ENCODE measurements at regions not wholly inside any gene's neighbourhood (a gene's known extent, or its start where the extent isn't known, plus 50 kb on each side); places are given as distances from the start of the nearest gene placed in this dataset.
"Not testable (repeated sequence)": the region's sequence is repeated elsewhere in the genome, so short reads cannot be mapped to it uniquely, and the experiment has no call there.

DNA sequence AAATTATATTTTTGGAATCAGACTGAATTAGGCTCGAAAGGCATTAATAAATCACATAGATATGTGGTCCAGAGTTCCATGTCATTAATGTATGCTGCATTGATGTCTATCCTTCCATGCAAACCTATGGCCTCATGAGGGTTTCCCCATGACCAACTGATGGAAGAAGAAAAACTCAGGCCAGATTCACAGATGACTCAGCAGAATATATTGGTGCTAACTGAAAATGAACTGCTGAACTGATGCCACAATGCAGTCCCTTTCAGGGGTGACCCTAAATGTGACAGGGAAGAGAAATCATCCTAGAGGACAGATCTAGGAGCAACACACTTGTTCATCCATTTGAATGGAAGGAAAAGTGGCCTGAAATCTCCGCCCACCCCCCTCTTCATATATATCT lies 110.5 kb upstream of the KCND3 start:
- no peak for DNase-seq

DNA sequence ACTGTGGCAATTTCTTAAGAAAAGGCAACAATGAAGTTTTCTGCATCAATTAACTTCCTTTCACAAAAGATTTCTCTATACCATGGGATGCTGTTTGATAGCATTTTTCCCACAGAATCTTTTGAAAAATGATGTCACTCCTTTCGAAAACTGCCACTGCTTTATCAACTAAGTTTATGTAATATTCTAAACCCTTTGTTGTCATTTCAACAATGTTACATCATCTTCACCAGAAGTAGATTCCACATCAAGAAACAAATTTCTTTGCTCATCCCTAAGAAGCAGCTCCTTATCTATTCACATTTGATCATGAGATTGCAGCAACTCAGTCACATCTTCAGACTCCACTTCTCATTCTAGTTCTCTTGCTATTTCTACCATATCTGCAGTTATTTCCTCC lies 116.1 kb upstream of the KCND3 start:
- DNase-seq = no peak

DNA sequence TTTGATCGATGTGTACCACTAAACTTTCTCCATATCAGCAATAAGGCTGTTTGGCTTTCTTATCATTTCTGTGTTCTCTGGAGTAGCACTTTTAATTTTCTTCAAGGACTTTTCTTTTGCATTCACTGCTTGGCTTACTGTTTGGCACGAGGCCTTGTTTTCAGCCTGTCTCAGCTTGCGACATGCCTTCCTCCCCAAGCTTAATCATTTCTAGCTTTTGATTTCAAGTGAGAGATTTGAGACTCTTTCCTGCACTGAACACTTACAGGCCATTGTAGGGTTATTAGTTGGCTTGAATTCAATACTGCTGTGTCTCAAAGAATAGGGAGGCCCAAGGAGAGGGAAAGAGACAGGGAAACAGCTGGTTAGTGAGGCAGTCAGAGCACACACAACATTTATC lies 120.6 kb upstream of the KCND3 start:
- peak; percentile 39 to 52 for DNase-seq

DNA sequence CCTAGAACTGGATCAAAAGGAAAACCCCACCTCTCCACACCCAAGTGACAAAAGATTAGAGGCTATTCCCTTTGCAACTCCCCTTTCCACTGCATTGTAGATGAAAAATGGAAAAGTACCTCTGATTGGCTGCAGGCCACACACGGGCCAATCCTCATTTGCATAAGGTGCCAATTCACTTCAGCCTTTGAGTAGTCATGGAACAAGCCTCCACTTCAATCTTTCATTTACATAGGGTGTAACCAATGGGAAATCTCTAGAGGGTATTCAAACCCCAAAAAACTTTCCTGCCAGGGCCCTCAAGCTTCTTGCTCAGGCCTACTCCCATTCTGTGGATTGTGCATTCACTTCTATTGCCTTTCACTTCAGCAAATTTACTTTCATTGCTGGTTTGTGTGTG lies 122.3 kb upstream of the KCND3 start:
- DNase-seq = no peak

DNA sequence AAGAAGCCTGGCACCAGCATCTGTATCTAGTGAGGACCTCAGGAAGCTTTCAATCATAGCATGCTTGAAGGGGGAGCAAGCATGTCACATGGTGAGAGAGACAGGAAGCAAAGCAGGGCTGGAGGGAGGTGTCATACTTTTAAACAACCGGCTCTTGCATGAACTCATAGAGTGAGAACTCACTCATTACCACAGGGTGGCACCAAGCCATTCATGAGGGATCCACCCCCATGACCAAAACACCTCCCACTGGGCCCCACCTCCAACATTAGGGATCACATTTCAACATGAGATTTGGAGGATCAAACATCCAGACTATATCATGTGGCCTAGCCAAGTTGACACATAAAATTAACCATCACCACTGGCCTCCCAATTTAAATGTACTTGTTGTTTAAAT lies 125.1 kb upstream of the KCND3 start:
- DNase-seq = no peak

DNA sequence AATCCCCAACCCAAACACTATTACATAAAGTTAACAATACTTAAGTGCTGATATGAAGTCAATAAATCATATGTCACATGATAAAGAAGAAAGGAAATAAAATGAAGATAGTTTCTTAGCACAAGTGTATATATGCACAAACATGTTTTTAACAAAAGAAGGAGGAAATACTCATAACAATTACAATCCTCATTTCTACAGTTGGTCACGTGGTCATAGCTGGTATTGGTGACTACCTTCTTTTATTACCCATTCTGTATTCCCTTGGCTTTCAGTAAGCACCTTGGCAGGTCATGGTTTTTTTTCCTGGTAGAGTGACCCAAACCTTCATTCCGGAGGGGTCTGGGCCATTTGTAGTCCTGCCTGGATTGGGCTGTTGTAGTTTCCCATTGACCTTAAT lies 137.1 kb upstream of the KCND3 start:
- DNase-seq = no peak

DNA sequence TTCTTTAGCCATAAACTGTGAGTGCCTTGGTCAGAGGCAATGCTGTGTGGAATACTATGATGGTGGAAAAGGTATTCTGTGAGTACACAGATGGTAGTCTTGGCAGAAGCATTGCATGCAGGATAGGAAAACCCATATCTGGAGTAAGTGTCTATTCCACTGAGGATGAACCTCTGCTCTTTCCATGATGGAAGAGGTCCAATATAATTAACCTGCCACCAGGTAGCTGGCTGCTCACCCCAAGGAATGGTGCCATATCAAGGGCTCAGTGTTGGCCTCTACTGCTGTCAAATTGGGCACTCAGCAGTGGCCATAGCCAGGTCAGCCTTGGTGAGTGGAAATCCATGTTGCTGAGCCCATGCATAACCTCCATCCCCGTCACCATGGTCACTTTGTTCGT lies 138.1 kb upstream of the KCND3 start:
- DNase-seq = not testable (repeated sequence)

DNA sequence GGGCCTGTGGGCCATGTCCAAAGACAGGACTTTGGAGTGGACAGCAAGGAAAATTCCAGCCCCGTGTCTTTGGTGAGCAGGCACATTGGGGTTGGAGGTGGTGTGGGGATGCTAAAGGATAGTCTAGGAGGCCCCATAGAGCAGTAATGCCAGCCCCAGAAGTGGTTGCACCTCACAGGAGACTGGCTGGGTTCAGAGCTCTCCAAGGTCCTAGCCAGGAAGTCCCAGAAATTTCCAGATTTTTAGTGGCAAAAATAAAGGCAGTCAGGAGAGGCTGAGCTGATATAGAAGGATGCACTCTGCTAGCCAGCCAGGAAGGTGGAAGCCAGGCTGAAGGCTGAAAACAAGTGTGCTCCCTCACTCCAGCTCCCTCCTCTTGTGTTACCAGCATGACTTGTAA lies 144.0 kb upstream of the KCND3 start:
- DNase-seq = no peak

DNA sequence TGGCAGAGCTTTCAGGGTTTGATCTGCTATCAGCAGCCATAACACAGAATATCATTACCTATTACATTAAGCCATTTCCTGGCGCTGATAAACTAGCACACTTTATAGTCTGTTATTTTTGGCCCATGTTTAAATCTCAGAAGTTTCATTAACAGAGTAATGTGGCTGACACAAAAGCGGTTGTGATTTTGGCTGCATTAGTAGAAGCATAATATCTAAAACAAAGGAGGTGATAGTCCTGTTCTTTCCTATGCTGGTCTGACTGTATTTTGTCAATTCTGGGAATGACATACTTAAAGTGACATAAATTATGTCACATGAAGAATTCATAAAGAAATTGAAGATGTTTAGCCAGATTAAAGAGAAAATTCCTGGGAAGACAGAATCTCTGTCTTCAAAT lies 151.3 kb upstream of the KCND3 start:
- DNase-seq = no peak

DNA sequence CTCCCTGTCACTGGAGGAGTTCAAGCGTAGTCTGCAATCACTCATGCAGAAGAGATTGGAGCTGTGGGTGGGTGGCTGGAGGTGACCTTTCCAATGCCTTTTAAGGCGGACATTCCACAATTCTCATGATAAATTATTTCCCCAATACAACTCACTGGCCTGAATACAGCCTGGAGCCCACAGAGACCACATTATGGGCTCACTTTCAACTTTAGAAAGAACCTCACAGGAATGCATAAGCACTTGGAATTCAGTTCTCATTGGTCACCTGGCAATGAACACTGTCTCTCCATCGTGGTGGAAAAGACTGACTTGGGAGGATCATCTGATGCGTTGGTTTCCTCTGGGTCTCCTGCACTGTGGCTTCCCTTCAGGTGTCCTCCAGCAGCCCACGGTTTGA lies 151.8 kb upstream of the KCND3 start:
- DNase-seq = no peak

DNA sequence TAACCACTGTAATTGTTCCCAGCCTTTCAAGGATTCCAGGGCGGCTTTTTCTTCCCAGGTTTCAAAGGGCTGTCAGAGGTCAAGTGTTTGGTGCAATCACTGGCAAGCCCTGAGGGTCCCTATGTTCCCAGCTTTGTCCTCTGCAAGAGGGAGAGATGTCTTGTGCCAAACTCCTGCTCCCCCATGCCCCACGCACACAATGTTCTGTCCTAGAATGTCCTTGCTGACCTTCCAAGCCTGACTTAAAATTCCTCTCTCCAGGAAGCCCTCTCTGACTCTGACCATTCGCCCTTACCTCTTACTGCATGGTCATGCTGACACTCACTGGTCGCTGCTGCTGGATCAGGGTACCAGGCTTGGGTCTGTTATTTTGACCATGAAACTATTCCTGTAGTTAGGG lies 152.5 kb upstream of the KCND3 start:
- DNase-seq = no peak

DNA sequence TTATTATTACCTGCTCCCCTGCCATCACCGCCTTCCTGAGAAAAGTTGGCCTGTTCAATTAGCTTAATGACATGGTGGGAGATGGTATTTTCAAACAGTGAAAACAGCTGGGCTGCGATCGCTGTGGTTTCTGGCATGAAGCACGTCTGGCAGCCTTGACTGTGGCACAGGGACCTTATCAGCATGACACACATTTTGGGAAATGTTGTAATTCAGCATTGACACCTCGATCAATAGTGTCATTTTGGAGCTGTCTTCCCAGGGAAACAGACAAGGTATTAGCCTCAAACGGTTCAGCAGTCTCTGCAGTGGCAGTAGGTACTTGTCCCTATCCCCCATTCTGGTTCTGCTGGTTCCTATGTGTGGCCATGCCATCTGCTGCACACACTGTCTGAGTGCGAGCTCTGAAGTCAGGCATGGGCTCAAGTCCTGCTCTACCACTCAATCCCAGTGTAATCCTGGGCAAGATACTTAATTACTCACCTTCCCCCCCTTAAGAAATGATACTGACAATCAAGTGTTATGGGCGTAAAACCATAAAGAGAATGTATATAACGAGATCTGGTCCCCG lies 154.5 kb upstream of the KCND3 start:
- no peak for DNase-seq

DNA sequence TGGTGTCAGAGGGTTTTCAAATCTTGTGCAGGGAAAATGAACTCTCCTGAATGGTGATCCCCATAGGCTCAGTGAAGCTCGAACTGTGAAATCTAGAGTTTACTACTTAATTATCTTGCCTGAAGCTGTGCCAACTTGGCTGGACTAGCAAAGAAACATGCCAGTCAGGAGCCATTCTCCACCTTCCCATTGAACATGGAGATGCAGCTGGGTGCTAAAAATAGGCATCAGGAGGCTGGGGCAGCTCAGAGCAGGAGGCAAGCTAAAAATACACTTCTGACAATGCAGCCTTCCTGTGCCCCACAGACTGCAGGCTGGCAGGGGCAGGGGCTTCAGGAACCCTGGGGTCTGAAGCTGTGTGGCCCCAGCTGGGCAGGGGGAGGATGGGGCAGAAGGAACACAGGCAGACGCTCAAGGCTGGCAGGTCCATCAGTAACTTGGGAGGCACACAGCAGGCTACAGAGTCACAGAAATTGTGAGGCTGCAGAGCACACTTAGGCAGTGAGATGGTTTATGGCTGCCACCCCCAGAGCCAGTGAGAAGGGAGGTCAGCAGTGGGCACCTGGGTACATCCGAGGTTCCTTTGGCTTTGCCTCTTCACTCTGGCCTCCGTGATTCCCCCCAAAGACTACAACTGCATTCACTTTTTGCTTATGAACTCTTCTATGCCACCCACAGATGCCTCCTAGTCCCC lies 155.4 kb upstream of the KCND3 start:
- DNase-seq = no peak

DNA sequence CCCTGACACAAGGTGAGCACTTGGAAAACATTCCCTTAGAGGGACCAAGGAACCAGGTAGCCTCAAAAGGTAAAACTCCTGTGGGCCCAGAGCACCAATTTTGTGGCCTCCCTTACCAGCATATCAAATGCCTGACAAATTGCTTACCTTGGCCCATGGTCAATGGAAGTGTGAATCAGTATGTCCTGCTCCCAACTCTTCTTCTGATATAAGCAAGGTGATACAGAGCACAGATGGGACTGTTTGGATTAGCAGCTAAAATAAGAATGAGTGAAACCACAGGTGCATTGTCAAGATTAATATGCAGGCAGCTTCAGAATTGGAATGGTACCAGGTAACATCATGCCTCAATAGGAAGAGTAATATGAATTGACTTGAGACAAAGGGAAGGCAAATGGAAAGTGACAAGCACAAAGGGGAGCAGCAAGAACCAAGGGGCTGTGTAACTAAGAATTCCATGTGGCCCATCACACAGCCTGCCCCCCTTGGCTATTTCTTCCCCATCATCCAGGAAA lies 156.8 kb upstream of the KCND3 start:
- DNase-seq = no peak

DNA sequence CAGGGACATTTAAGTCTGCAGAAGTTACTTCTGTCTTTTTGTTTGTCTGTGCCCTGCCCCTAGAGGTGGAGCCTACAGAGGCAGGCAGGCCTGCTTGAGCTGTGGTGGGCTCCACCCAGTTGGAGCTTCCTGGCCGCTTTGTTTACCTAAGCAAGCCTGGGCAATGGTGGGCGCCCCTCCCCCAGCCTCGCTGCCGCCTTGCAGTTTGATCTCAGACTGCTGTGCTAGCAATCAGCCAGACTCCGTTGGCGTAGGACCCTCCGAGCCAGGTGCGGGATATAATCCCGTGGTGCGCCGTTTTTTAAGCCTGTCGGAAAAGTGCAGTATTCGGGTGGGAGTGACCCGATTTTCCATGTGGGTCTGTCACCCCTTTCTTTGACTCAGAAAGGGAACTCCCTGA lies 170.7 kb upstream of the KCND3 start:
- not testable (repeated sequence) for DNase-seq

DNA sequence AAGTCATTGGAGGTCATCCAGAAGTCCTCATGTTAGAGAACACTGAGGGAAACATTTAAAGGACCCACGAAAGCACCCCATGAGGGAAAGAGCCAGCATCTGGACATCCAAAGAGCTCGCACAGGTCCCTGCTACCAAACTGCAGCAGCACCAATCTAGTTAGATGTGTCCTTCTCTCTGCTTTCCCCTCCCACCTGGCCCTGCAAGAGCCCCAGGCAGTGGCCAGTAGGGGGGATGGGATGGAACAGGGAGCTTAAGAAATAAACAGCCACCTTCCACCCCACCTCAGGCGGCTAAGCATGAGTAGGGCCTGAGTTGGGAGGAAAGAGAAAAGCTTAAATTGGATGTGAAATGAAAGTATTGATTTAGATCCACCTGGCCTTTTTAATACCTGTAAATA lies 175.9 kb upstream of the KCND3 start:
- no peak for DNase-seq

DNA sequence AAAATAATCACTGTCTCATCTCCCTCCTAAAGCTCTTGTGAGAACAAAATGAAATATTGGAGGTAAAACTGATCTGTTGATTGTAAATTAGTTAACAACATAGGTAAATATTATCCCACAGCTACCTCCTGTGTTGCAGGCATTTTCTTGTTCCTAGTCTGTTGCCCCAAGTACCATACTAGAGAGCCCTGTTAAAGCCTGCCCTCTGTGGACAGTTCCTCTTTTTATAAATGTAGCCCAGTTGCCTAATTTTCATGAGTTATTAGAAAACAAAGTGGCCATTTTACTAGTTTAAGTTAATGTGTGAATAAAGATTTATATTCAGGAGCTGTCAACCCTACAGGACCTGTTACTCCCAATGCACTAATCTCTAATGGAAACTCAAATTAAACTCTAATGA lies 180.0 kb upstream of the KCND3 start:
- DNase-seq = no peak

DNA sequence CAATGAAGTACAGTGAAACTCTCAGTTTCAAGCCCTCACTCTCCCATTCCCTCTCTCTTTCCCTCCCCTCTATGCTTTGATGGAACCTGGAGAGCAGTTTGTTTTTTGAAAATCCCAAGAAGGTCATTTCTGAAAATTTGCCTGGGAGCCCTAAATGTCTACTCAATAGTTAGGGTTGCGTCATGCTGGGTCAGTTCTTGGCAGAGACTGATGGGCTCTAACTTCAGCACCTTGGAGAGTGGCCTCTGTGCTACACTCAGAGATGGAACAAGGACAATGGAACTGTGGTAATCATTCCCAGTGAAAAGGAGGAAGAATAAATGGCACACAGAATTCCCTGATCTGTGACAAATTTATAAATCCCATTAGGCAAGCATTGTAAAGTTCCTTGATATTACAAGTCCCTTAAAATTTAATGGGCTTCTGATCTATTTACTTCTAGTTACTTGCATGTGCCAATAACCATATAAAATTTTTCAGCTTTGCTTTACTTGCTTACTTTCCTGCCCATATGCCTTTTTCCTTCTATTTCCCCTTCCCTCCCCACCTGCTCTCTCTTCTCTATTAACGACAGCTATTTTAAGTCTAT lies 182.9 kb upstream of the KCND3 start:
- peak; percentile 31 to 55 for DNase-seq

DNA sequence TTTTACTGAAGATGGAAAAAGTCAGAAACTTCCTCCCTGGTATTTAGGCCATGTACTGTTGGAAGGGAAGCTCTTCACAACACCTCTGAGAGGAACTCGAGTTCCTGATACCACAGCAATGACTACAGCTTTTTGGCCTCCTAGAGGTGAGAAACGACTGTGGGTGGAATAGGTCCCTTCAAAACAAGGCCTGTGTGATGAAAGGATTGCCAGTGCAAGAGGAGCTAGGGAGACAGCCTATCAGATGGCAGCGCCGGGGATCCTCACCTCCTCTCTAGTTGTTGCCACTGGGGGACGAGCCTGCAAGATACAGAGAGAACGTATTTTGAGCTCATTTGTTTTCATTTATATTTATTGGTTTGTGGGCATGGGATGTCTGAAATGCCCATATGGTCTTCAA lies 187.8 kb upstream of the KCND3 start:
- no peak for DNase-seq

DNA sequence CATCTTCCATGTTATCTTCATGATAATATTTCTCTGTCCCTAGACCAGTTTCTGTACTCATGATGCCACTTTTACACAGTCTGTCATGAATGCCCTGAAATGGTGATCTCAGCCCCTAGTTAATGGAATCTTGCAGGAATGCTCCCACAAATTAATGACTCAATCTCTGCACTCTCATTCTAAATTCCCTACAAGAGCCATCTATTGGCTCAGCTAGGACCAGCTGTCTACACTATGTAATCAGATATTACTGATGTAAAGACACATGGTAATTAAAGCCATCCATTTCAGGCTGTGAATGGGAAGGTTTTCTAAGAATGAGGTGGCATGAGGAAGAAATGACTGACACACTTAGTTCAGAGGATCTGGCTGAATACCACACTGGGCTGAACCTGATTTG lies 199.1 kb upstream of the KCND3 start:
- no peak for DNase-seq

DNA sequence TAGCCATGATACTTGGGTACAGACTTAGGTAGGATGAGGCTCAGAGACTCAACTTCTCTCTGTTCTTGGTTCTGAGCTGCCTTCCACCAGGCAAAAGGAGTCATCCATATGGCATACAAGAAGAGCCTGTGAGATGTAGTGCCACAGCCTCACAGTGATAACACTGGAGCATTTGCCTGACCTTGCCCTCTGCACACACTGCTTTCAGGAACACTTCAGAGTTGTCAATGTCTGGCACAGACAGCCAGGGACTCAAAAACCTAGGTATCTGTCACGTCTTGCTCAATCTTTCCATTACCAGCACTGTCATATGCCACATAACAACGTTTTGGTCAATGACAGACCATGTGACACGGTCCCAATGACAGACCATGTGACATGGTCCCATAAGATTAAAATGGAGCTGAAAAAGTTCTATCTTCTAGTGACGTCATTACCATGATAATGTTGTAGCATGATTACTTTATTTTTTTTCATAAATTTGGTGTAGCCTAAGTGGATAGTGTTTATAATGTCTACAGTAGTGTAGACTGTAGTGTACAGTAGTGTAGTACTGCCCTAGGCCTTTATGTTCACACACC lies 199.9 kb upstream of the CTTNBP2NL start:
- DNase-seq = no peak

DNA sequence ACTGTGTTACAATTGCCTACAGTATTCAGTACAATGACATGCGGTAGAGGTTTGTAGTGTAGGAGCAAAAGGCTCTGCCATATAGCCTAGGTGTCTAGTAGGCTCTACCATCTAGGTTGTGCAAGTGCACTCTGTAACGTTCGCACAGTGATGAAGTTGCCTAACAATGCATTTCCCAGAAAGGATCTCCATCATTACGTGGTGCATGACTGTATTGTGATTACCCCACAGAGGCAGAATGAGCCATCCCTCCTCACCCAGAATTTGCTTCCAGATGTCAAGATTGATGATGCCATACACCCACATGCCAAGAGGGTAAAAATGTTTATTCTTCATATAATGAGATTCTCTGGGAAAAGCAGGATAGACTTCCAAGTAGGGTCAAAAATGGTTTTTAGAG lies 199.3 kb upstream of the CTTNBP2NL start:
- no peak for DNase-seq

DNA sequence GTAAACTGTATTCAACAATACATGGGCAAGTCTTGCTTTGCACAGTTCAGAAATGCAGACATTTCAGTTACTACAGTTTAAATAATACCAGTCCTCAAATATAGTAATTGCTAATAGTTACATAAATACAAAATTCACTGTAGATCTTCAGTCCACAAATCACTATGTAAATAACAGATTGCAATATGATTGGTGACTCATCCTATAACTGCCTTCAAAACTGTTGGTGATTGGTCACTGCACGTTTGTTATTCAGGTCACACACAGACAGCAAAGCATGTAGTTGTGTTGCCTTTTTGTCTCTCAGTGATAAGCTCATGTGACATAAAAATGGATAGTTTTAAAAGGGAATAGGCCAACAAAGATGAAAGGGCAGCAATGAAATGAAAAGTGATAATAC lies 186.5 kb upstream of the CTTNBP2NL start:
- DNase-seq = no peak

Measured in right lung (tissue), 2 donors.